H7 (cell line): ENCODE measurements at regions not wholly inside any gene's neighbourhood (a gene's known extent, or its start where the extent isn't known, plus 50 kb on each side); places are given as distances from the start of the nearest gene placed in this dataset.

Experiments
- DNase-seq: peaks from one replicate; pipeline ENCODE4 v3.0.0; 2012
- H3K27me3 ChIP-seq: 2 replicates; pipeline ENCODE4 v1.6.0; 2011; ENCODE audit warnings: mild to moderate bottlenecking, low read length; ENCODE audit not compliant: control insufficient read depth, insufficient read depth
- H3K36me3 ChIP-seq: replicated peaks from 2 replicates; pipeline ENCODE4 v1.5.1; 2011; ENCODE audit warnings: low read length; ENCODE audit not compliant: control insufficient read depth, insufficient read depth
- H3K4me3 ChIP-seq: 2 replicates; pipeline ENCODE4 v1.5.1; 2011; ENCODE audit warnings: low read depth, mild to moderate bottlenecking, control low read depth, low read length, moderate library complexity; ENCODE audit not compliant: insufficient read depth

- Histone ChIP-seq H3K4me3 (no peak overlapping the region), H3K36me3 (no peaks in the 10 kb centered on the region), H3K27me3 (no peaks in the 10 kb centered on the region)
- DNase-seq = no peak
Measured at GRCh38 chr1:218659911-218660677, 315.0 kb downstream of the TGFB2 start.

DNA sequence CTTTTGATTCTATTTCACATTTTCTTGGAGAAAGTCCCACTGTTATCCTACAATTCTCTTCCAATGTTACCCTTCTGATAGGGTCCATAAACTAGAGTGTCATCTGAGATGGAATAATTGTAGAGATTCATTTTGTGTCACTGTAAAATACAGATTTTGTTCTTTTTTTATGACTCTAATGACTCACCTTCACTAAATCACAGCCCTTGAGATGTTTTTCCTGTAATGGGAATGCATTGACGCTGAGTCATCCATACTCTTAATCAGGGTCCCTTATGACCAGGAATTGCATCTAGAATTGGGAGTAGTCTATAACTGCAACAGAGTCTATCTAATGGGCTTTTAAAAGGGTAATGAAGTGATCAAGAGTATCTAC is 315.5 kb downstream of the TGFB2 start:
- H3K36me3 ChIP-seq = no peaks in the 10 kb centered on the region
- H3K27me3 ChIP-seq = no peaks in the 10 kb centered on the region
- no peak overlapping the region for H3K4me3 ChIP-seq
- DNase-seq = no peak

- H3K4me3 ChIP-seq = no peak overlapping the region
- H3K36me3 ChIP-seq = no peaks in the 10 kb centered on the region
Measured at GRCh38 chr1:218661411-218661810, 316.3 kb downstream of the TGFB2 start.

DNA sequence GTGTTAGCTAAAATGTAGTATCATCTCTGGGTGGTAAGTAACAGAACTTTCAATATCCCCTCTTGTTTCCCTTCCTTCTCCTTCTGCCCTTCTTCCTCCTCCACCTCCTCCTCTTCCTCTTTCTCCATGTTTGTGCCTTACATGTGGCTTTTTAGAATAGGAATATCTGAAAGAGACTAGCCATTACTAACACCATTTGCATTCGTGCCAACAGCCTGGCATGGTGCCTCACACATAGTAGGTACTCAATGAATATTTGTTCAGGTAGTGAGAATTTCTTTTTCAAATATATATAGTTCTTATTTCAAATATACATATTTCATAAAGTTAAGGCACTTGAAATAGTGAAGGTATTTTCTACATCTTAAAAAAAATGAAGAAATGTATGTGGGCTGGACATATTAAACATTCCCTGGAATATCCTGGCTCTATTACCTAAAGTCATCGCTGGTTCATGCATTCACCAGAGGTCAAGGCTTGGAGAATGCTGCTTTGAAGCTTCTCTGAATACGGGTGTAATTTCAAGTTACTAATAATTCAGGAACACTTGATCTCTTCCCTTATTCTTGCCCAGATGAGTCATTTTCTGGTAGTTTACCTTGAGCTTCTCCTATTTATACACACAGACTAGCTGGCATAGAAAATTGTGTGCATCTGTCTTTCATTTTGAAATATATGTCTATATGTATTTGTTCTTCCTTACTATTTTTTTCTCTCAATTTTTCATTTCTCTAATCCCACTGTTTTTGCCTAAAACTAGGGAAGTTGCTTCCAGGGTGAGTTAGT is 319.4 kb downstream of the TGFB2 start:
- Histone ChIP-seq H3K27me3 (no peaks in the 10 kb centered on the region), H3K36me3 (no peaks in the 10 kb centered on the region), H3K4me3 (no peak overlapping the region)
- DNase-seq = no peak

More at GRCh38 chr1:218661411-218661810, 316.3 kb downstream of the TGFB2 start:
- no peak for DNase-seq
- no peaks in the 10 kb centered on the region for H3K27me3 ChIP-seq

DNA sequence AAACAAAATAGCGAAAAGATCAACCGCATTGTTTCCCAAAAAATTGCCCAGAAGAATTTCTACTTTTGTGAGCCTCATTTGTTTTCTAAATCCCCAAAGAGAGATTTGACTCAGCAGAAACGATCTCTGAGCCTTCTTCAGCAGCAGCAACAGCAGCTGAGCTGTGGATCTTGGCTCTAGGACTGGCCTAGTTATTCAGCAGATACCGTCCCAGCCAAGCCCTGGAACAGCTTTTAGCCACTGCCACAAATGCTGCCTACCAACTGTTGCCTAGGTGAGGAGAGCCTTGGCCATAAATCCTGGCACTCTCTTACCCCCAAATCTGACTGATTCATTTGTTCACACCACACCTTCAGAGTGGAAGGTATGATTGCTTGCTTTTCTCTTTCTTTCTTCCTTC is 320.1 kb downstream of the TGFB2 start:
- no peak for DNase-seq

DNA sequence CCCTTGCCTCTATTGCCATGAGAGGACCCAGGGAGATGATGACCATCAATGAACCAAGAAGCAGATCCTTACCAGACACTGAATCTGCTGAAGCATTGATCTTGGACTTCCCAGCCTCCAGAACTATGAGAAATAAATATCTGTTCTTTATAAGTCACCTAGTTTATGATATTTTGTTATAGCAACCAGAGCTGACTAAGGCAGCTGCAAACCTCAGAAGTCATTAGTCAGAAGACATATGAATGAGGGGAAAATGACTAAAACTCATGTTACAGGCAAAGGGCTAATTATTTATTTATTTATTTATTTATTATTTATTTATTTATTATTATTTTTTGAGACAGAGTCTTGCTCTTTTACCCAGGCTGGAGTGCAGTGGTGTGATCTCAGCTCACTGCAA is 321.1 kb downstream of the TGFB2 start:
- Histone ChIP-seq H3K27me3 (no peaks in the 10 kb centered on the region), H3K36me3 (no peaks in the 10 kb centered on the region), H3K4me3 (no peak overlapping the region)
- DNase-seq = no peak

More for the DNA sequence above, 320.1 kb downstream of the TGFB2 start:
- H3K36me3 ChIP-seq = no peaks in the 10 kb centered on the region
- H3K4me3 ChIP-seq = no peak overlapping the region
- H3K27me3 ChIP-seq = no peaks in the 10 kb centered on the region

DNA sequence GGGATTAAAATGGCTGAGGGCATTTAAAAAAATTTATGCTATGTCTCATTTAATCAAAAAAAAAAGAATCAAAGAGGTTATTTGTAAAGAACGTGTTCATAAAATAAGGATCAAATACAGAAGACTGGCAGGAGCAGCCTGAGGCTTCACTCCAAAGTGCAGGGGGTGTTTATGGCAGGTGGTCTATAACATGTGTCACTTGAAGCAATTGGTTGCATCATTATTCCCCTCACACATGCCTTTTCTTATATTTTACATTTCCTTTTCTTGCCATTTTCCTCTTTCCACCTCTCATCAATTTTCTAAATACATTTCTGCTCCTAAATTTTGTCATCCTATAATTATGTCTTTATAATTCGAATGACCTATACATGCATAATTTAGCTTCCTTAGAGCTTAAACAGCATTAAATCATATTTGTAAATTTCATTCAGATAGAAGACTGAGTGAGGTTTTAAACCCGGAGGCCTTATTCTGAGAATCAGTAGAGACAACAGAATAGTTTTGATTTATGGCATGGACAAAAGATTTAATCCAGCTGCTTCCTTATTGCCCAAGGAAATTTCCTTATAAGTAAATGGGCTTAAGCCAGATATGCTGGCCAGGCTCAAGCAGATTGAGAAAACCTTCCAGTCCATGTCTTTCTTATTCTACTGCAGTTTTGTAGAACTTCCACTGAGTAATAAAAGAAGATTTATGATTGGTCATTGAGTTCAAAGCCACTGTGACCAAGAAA is 322.8 kb downstream of the TGFB2 start:
- H3K4me3 ChIP-seq = no peak overlapping the region
- no peak for DNase-seq
- no peaks in the 10 kb centered on the region for H3K36me3 ChIP-seq
- H3K27me3 ChIP-seq = no peaks in the 10 kb centered on the region

GRCh38 chr1:218669431-218669830 is 324.3 kb downstream of the TGFB2 start:
- DNase-seq = no peak
- Histone ChIP-seq H3K36me3 (no peaks in the 10 kb centered on the region), H3K4me3 (no peak overlapping the region), H3K27me3 (no peaks in the 10 kb centered on the region)

DNA sequence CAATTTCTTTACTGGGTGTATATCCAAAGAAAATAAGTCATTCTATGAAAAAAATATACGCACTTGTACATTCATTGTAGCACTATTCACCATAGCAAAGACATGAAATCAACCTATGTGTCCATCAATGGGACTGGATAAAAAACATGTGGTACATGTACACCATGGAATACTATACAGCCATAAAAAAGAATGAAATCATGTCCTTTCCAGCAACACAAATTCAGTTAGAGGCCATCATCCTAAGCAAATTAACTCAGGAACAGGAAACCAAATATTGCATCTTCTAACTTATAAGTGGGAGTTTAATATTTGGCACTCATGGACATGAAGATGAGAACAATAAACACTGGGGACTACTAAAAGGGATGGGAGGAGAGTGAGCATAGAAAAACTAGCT is 325.7 kb downstream of the TGFB2 start:
- Histone ChIP-seq H3K4me3 (no peak overlapping the region), H3K36me3 (no peaks in the 10 kb centered on the region), H3K27me3 (no peaks in the 10 kb centered on the region)
- no peak for DNase-seq

GRCh38 chr1:218671573-218671972 is 326.4 kb downstream of the TGFB2 start:
- Histone ChIP-seq H3K36me3 (no peaks in the 10 kb centered on the region), H3K27me3 (no peaks in the 10 kb centered on the region), H3K4me3 (no peak overlapping the region)
- DNase-seq = no peak

- H3K4me3 ChIP-seq = no peak overlapping the region
- no peaks in the 10 kb centered on the region for H3K36me3 ChIP-seq
- DNase-seq = no peak
- H3K27me3 ChIP-seq = no peaks in the 10 kb centered on the region
Measured at GRCh38 chr1:218673170-218673569, 328.0 kb downstream of the TGFB2 start.

DNA sequence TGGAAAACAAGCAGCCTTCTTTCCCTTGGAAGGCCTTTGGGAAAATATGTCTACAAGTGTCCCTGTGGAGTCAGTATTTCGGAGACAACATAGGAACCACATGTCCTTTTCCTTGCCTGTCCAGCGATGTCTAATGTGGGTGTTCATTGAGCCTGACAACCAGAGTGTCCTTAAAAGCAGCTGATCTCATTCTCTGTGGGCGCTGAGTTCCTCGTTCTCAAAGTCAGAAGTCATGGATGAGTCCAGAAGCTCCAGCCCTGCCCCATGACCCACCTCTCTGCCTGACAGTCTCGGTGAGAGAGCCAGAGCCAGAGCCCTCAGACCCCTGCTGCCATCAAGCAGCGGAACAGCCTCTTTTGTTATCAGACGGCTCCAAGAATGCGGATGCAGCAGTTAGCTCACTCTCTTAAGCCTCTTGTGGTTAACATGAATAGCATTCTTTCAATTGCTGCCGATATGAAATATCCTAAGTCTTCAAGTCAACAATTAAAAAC is 329.2 kb downstream of the TGFB2 start:
- H3K36me3 ChIP-seq = no peaks in the 10 kb centered on the region
- DNase-seq = peak; percentile 59
- H3K4me3 ChIP-seq = no peak overlapping the region
- H3K27me3 ChIP-seq = no peaks in the 10 kb centered on the region

DNA sequence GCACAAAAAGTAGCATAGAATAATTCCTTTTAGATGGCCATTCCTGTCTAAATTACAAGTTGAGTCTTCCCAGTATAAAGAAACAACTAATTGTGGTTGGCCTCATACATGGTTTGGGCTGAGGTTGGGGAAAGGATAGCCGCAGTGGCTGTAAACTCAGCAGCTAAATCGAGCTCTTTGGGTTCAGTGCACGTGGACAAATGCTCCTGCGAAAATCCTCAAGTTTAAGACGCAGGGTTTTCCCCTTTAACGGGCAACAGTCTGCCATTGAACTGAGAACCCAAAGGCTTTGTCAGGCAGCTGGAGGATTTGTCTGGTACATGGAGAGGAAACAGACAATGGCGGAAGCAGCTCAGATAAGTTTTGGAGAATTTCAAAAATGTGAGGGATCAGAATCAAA is 331.9 kb downstream of the TGFB2 start:
- H3K27me3 ChIP-seq = no peaks in the 10 kb centered on the region
- H3K36me3 ChIP-seq = no peaks in the 10 kb centered on the region
- no peak overlapping the region for H3K4me3 ChIP-seq
- DNase-seq = no peak

GRCh38 chr1:218679391-218679790 is 334.3 kb downstream of the TGFB2 start:
- H3K27me3 ChIP-seq = no peaks in the 10 kb centered on the region
- H3K36me3 ChIP-seq = no peaks in the 10 kb centered on the region
- DNase-seq = no peak
- H3K4me3 ChIP-seq = no peak overlapping the region
